HL-60 (cell line): ENCODE measurements at regions not wholly inside any gene's neighbourhood (a gene's known extent, or its start where the extent isn't known, plus 50 kb on each side); places are given as distances from the start of the nearest gene placed in this dataset.

Experiments used
- DNase-seq, 2 experiments: peaks; one replicate each; pipeline ENCODE4 v3.0.0-alpha.2; 2010 to 2020; ENCODE audit warnings: low read depth in 1 of 2, low spot score in 1 of 2
- H3K27ac ChIP-seq: fragments of 250-450 bp; sonication (Bioruptor Pico); replicated peaks from 2 replicates; pipeline ENCODE4 v1.5.1; 2020; ENCODE audit warnings: mild to moderate bottlenecking, moderate library complexity
- H3K27me3 ChIP-seq: fragments of 250-450 bp; sonication (Bioruptor Pico); 2 replicates; pipeline ENCODE4 v1.5.1; 2021; ENCODE audit warnings: mild to moderate bottlenecking, moderate library complexity; ENCODE audit not compliant: insufficient read depth, poor library complexity, severe bottlenecking
- H3K4me3 ChIP-seq: replicated peaks from 2 replicates; pipeline ENCODE4 v1.5.1; 2011; ENCODE audit warnings: mild to moderate bottlenecking, control low read depth, low read length; ENCODE audit not compliant: insufficient read depth
- CTCF ChIP-seq: IDR thresholded peaks from one replicate; pipeline ENCODE4 v1.5.1; 2011; ENCODE audit warnings: low read length, control low read depth, inconsistent platforms; ENCODE audit not compliant: insufficient read depth
- GABPA ChIP-seq: IDR thresholded peaks from 2 replicates; pipeline ENCODE4 v1.6.1; 2012; ENCODE audit warnings: low read depth
- POLR2AphosphoS5 ChIP-seq: IDR thresholded peaks from 2 replicates; pipeline ENCODE4 v1.6.1; 2012; ENCODE audit warnings: low read depth
- REST ChIP-seq: IDR thresholded peaks from 2 replicates; pipeline ENCODE4 v1.6.1; 2012; ENCODE audit warnings: low read depth; ENCODE audit not compliant: insufficient replicate concordance
- SPI1 ChIP-seq: IDR thresholded peaks from 2 replicates; pipeline ENCODE4 v1.6.1; 2012; ENCODE audit warnings: low read depth, mild to moderate bottlenecking, borderline replicate concordance

- H3K4me3 ChIP-seq: no peak overlapping the region
- no peak for DNase-seq
- H3K27me3 ChIP-seq: no peaks in the 10 kb centered on the region
- H3K27ac ChIP-seq: no peak overlapping the region
- TF ChIP-seq GABPA: no peak
- TF ChIP-seq REST: no peak
- no peak for TF ChIP-seq CTCF
- no peak for TF ChIP-seq SPI1
- TF ChIP-seq POLR2AphosphoS5: no peak
Observed at GRCh38 chr2:155502766-155503165, 804.3 kb downstream of the KCNJ3 start.

- Histone ChIP-seq H3K4me3 (no peak overlapping the region), H3K27me3 (no peaks in the 10 kb centered on the region), H3K27ac (no peak overlapping the region)
- TF ChIP-seq REST (no peak), CTCF (no peak), SPI1 (no peak), GABPA (no peak), POLR2AphosphoS5 (no peak)
- no peak for DNase-seq
Observed at GRCh38 chr2:155498106-155498505, 799.6 kb downstream of the KCNJ3 start.

GRCh38 chr2:155494744-155495143 lies 796.2 kb downstream of the KCNJ3 start:
- TF ChIP-seq GABPA (no peak), SPI1 (no peak), REST (no peak), POLR2AphosphoS5 (no peak), CTCF (no peak)
- DNase-seq: no peak
- no peak overlapping the region for H3K27ac ChIP-seq
- no peaks in the 10 kb centered on the region for H3K27me3 ChIP-seq
- H3K4me3 ChIP-seq: no peak overlapping the region
